NCI-H1436 treated with DMSO at 0.1 percent for 48 hours (cell line): ENCODE measurements at regions not wholly inside any gene's neighbourhood (a gene's known extent, or its start where the extent isn't known, plus 50 kb on each side); places are given as distances from the start of the nearest gene placed in this dataset.

ENCODE experiments used
- DNase-seq: peaks from one replicate; lab custom pipeline; 2025; lab: John Stamatoyannopoulos, UW

DNA sequence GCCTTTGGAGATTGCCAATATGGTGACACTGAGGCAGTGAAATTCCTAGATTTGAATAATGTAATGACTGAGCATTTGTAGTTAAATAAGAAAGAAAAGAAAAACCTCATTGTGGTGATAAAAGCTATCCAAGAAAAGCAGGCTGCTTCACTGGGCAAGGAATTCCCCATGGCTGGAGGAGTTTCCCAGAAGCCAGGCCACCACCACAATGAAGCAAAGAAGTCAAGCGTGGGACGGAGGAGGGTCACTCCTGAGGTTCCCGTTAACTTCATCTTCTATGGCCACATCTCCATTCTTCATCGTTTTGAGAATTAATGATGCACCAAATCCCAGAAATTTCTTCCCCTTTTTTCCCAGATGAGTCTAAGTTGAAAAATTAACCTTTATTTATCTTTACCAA, 185.8 kb upstream of the BCL6 start:
- no peak for DNase-seq

DNA sequence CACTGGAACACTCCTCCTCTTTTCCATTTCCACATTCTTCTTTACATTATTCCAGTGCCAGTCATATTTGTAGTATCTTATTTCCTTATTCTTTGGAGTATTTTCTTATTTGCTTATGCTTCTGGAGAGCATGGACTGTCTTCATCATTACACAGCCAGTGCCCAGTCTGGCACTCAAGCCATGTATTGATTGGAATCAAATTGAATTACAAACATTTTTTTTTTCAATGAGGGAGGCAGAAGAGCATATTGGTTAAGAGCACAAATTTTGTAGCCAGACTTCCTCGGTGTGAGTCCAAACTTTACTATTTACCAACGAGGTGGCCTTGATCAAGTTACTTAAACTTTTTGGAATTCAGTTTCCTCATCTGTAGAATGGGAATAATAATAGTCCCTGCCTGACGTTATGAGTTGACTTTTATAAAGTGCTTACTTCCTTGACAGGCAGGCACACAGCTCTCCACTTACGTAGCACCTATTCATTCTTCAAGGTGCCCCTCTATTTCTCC, 186.6 kb upstream of the BCL6 start:
- DNase-seq, result no peak

DNA sequence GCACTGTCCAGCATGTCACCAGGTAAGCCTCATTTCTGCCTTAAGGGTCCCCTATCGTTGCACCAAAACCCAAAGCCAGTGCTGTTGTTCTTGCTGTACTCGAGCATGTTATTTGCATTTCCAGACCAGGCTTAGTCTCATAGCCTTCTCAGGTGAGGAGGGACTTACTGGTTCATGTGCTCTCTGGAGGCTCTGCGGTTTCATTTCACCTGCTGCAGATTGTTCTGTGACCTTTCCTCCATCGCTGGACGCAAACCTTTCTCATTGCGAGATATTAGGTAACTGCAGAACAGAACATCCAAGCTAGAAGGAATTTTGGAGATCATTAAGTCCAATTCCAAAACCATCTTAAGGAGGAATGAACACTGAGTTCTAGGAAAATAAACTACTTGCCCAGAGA, 187.3 kb upstream of the BCL6 start:
- DNase-seq, result no peak

DNA sequence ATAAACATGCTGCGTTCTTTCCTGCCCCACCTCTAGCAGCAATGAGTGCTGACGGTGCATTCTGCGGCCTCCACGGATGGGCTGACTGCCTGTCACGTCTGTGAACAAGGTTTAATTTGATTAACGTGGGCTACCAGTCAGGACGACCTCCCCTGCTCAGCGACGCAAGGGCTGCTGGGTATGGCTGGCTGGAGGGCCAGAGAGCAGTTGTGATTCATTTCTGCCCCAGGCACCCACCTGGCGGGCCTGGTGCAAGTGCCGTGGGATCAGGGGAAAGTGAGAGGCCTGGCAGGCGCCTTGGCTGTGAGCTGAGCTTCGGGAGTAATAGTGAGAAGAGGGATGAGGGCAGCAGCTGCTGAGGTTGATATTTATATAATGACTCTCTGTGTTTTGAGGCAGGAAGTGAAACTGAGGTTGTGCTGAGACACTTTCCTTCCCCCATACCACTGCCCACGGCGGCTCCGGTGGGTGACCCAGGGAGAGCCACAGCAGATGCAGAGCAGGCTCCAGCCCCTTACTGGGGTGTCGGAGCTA, 190.4 kb upstream of the BCL6 start:
- no peak for DNase-seq

DNA sequence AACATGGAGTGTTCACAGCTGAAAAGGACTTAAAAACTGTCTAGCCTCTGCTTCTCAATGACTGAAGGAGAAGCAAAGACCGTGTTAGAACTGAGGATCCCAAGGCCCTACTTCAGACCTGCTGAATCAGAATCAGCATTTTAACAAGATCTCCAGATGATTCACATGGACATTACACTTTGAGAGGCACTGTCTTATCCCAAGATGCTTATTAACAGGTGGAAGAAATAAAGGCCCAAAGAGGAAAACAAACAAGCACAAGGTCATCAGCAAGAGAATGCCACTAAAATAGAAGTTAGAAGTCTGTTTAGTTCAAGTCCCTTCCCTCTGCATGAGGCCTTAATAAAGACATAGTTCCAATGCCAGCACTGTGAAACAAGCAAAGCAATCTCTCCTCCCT, 191.4 kb upstream of the BCL6 start:
- no peak for DNase-seq

DNA sequence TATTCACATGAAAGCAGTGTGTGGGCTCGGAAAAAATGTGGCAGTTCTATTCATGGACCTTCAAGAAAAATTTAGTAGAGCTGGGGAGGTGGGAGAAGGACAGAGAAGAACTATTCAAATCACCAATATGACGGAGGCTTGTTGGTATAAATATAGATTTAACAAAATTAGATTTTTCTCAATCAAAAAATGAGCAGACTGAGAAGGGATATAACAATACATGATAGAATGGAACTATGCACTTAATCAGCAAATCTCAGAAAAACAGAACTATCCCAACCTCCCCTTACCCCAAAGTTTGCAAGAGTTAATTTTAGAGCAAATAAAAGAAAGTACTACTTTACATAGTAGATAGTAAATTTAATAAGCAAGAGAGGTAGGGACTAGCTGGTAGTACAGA, 194.6 kb upstream of the BCL6 start:
- DNase-seq, result no peak

DNA sequence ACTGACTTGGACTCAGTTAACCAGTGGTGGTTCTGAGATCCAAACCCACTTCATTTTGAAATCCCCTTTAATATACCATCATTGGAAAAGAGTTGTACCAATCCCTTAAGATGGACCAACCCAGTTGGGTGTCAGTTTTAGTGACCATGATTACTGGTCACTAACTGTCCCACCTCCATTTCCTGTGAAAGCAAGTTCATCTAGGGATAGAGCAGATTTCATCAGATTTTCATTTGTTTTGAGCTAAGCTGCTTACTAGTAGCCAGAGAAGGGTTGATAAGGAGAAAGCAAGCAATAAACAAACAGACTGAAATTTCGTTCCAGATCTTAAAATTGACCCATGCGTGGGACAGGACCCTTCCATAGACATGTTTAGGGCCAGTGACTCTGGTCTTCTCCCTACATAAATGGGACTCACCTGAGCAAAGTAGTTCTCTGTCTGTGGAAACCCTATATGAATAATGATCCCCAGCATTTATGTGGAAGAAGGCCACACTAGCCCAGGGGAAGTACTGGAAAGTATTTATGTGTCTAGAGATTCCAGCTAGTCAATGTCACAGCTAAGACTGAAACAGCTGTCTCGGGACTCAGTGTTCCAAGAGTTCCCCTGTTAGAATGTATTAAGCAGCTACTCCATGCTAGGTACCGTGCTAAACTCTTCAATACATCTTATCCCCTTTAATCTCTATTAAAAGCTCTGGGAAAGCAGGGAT, 196.0 kb upstream of the BCL6 start:
- DNase-seq, result no peak

DNA sequence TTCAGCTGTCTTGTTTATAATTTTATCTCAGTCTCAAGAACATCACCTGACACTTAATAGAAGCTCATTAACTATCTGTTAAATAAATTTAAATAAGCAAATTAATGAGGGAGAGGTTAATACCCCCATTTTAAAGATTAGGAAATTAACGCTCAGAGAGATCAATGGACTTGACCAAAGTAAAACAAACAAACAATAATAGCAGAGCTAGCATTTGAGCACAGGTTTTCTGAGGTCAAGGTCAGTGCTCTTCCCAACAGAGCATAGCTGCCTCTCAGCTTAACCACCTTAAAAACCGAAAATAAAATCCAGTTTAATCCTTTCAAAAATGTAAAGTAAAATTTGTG, 196.6 kb upstream of the BCL6 start:
- no peak for DNase-seq

DNA sequence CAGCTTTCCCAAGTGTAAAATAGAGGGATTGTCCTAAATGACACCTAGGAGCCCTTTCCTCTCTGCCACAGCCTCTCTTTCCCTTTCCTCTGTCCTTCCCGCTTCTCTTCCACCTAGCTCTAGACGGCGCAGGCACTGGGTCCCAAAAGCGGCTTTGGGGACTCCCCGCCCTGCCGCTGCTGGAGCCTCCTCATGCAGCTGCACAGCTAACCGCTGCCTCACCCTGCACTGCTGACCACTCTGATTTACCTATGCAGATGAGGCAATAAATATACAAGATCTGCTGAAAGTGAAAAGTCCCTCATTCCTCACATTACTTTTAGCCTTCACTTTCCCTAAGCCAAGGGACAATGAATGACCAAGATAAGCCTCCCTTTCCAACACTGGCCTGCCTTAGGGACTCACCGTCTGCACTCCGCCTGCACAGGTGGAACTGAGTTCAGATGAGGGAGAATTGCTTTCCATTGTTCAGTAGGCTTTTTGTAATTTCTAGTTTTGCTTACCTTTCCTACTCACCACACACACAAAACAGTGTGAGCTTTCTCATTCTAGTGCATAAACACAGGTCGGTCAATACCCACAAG, 197.5 kb upstream of the BCL6 start:
- no peak for DNase-seq

DNA sequence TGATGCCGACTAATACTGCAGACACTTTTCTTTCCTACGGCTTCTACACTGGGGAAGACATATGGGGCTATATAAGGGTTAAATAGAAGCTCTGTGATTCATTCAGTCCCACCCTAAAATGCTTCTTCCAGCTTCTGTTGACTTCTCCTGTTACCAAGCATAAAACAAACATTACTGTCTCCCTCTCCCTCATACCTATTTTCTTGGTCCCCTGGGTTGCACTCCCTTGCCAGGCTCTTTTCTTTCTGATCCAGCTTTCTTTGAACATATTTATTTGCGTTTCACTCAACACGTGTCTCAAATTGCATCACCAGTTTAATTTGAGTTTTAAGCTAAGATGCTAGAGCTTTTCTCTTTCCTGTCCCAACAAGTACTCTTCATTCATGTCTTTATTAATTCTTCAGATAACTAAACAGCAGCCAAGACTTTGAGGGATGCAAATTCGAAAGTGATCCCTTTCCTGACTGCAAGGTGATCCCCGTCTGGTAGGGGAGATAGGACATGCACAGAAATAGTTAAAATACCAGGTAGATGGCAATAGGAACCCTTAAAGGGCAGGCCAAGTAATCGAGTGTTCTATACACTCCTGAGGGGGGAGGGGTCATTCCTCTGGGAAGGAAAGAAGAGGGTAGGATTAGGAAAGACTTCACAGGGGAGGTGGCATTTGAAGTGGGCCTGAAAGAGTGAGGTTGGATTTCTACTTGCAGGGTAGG, 198.6 kb upstream of the BCL6 start:
- DNase-seq, result peak; percentile 58

DNA sequence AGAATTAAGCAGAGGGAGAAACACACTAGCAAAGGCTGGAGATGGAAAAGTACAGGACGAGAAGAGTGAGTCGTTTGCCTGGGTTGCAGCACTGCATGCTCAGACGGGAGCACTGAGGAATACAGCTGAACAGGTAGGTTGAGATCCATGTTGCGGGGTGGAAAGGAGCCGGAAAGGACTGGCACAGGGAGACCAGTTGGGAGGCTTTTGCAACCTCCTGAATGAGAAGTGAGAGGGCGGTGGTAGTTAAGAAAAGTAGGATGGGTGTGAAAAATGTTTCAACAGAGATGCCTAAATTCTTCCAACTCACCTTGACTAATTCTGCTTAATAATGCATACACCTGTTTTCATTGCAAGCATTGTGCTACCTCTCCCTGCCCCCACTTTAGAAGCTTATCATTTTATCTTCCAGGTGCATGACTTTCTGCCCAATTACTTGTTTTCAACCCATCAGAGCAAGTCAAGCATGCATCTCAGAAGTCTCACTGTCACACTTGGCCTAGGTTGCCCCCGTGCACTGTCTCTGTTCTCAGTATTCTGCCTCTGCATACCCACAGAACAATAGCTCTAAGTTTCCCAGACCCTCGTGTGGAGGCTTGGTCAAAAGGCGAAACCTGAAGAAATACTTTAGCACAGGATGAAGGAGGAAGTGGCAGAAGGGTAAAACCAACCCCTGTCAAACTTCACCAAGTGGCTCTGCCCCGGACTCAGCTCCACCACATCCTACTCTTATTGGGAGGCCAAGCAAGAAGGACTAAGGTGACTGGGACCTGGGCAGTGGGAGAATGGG, 199.3 kb upstream of the BCL6 start:
- no peak for DNase-seq

DNA sequence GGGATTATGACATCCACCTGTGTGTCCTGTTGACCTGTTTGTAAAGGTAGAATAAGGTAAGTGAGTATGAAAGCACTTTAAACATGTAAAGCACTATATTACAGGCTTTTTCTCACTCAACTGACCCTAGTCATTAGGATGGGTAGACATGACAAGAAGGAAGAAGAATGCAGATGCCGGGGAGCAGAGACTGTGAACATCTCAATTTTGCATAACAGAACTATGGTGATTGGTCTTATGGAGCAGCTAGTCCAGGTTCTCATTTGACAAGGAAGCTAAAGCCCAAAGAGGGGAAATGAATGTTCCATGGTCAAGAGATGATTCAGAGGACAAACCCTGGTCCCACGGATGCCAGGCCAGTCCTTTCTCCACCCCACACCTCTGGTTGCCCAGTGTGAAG, 200.1 kb upstream of the BCL6 start:
- no peak for DNase-seq

DNA sequence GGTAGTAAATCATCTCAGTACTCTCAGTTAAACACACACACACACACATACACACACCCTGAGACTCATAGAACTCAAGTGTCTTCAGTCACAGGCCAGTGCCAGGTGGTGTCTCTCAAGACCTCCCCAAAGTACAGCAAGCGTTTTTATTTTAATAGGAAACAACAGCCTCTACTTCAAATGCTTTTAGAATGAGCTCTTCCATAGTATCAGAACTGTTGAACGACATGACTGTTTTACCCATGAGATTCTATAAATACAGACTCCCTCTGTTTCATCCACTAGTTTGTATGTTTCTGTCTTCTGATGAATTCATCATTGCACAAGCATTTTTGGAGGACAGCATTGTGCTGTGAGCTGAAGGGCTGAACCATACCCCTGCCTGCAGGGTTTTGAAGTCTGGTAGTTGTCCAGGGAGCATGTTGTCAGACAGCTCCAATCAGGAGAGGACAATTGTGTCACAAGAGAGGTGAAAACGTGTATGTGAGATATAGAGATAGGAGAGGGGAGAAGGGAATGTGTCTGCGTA, 201.0 kb upstream of the BCL6 start:
- DNase-seq, result peak; percentile 64

DNA sequence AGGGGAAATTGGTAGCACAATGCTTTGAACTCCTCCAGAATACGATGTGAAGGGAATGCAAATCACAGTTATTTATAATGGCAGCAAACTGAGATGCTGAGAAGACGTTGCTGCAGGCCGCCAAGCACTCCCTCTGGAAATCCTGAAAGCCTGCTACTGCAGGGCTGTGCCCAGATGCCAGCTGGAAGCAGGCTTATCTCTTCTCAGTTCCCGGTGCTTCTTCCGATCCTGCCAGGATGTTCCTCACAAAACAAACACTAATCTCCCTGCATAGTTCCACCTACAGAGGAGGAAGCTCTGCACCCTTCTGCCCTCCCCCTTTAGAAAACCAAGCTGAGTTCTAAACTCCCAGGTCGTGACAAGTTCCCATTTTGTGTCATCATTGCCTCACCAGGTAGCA, 201.7 kb upstream of the BCL6 start:
- no peak for DNase-seq

DNA sequence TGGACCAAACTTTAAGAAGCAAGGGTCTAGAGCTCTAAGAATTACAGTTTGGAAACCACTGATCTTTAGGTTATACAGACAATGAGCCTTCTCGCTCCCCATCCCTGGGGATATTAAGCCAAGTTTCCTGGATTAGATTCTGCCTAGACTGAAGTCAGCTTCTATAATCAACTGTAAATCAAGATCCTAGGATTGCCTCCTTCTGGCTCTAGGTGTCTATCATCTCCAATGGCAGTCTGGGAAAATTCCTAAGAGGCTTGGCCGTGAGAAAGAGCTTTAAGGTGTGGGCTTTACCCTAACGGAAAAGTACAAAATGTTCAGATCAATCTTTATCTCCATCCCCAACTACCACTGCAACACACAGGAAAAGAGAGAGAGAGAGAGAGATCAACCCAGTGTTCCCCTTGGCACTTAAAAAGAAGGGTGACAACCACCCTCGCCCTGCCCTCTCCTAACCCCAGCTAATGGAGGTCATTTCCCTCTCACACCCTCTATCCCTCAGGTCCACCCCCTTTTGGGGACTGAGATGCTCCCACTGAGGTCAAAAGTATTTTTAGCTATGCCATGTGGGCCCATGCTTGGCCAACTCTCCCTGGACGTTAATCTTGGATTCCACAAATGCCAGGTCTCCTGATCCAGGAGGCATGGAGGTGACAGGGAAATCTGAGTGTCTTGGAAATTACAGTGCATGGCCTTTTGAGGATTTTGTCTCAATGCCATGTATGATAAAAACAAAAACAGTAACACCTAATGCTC, 202.8 kb upstream of the BCL6 start:
- no peak for DNase-seq

DNA sequence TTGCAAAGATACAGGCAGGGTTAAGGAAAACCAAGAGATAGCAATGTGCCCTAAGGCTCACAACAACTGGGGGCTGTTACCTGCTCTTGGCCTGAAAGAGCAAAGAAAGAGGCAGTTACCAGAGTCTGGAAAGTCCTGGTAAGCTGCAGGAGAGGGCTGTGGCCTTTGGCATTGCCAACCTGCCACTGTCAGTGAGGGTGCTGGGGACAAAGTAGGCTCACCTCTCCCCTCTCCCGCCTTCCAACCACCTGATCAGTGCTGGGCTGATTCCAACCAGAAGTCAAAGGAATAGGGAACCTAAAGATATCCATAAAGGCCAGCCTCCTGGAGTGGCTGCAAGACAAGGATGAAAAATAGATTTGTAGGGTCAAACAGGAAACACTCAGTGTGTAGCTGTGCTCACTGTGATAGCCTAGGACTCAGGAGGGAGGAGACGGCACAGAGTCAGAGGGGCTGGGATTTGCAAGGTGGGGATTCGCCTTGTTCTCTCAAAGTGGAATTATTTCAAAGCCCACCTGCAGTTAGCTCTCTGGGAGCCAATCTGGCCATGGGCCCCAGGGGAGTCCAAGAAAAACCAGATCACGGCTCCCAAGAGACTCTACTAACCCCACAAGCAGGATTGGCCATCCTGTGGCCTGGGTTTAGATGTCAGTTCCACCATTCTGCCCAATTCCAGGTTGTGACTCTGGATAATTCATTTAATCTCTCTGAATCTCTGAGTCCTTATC, 204.0 kb upstream of the BCL6 start:
- DNase-seq, result no peak

DNA sequence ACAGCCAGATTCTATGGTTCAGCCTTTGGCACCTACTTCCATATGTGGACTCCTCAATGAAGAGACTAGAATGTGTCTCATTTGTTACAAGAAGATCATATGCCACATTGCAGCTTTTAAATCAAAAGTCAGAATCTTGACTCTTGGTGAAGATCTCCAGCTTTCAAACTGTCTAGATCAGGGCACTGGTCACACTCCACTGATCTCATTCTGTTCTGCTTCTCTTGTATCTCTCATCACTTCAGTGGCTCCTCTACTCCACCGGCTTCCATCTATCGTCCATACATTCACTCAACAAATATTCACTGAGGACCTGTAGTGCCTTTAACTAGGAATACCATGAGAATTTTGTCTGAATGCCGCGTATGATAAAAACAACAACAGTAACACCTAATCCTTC, 203.3 kb upstream of the LPP start:
- DNase-seq, result no peak

DNA sequence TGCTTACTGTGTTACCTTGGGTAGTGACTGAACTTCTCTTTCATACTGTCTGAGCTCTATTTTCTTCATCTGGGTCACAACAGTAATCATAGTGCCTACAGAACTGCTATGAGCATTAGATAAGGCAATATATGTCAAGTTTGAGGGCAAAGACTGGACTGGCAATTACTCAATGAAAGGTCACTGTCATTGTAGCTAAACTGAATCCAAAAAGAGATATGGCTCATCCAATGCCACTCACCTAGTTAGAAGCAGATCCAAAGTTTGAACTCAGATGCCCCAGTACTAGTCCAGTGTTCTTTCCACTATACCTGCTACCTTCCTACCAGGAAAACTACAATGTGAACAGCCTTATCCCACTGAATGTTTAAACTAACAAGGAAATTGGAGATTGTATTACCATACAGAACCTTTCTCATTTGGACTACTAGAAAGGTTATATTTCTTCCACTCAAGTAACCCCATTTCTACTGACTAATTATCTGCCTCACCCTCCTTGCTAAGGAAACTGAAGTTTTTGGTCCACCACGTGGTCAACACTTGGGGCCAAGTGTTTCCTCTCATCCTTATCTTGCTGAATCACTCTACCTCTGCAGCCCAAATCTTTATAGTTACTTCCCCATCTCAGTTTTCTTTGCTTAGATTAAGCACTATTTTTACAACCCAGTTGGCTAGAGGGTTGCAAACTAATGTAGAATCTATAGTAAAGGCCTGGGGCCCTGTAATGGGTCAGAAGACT, 202.3 kb upstream of the LPP start:
- no peak for DNase-seq

DNA sequence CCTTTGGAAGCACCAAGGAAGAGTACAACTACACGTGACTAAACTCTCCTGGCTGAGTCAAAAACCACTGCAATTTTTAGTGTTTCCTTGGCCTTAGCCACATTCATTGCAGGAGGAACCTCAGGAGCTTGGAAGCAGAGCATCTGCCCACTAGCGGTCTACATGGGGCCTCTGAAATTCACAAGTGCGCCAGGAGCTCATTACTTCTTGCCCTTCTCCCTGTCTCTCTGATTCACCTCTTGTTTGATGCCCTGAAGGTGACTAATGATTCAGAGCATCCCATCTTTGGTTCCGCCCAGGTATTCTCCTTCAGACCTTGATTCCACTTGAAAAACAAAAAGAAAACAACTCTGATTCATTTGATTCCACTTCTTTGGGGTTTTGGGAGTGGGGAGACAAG, 201.1 kb upstream of the LPP start:
- DNase-seq, result no peak

DNA sequence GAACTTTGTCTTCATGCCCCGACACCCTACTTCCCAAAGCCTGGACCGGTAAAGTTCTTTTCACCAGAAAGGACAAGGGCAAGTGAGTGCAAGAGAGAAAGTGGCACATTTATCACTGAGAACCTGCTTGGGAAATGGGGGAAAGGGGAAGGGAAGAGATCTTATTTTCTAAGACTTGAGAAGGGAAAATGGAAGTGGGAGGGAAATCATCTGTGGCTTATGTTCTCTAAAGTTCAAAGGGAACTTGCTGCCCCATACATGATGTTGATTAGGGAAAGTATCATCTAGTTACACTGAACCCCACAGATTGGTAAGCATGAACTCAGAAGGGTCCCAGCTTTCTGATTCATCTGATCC, 199.5 kb upstream of the LPP start:
- no peak for DNase-seq
